GM12872 (cell line): ENCODE measurements at regions not wholly inside any gene's neighbourhood (a gene's known extent, or its start where the extent isn't known, plus 50 kb on each side); places are given as distances from the start of the nearest gene placed in this dataset.

ENCODE experiments used
- TF ChIP-seq, protein P1 (sequence below): IDR thresholded peaks from 3 replicates; pipeline ENCODE4 v1.5.1; 2011; ENCODE audit warnings: low read depth, mild to moderate bottlenecking, low read length, moderate library complexity; ENCODE audit not compliant: insufficient read depth

DNA sequence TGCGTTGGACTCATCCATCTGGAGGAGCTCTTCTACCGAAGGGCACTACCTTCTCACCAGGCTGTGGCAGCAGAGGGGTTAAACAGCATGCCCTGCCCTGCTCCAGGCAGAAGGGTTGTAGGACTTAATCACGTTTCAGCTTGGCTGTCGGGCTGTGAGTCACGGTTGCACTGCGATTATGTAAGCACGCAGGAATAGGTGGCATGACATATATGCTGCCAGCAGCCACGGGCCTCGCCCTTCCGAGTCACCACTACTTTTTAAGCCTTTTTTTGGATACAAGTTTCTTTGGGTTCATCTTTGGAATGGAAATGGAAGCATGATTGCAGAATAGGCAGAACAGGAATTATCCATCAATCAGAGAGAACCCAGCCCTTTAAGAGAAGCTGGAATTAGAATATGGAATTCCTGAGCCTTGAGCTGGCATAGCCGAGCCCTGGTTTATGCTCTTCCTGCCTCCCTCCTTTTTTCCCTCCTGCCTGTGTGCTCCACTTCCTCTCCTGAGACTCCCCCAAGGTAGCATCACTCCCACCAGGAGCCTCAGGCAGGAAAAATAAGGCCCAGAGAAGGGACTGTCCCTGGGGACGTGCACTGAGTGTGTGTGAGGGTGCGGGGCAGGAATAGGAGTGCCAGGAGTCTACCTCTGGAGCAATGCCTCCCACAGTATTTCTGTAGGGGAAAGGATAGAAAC, 86.8 kb downstream of the SEMA4F start:
- TF ChIP-seq, protein P1, sequence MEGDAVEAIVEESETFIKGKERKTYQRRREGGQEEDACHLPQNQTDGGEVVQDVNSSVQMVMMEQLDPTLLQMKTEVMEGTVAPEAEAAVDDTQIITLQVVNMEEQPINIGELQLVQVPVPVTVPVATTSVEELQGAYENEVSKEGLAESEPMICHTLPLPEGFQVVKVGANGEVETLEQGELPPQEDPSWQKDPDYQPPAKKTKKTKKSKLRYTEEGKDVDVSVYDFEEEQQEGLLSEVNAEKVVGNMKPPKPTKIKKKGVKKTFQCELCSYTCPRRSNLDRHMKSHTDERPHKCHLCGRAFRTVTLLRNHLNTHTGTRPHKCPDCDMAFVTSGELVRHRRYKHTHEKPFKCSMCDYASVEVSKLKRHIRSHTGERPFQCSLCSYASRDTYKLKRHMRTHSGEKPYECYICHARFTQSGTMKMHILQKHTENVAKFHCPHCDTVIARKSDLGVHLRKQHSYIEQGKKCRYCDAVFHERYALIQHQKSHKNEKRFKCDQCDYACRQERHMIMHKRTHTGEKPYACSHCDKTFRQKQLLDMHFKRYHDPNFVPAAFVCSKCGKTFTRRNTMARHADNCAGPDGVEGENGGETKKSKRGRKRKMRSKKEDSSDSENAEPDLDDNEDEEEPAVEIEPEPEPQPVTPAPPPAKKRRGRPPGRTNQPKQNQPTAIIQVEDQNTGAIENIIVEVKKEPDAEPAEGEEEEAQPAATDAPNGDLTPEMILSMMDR: no peak

DNA sequence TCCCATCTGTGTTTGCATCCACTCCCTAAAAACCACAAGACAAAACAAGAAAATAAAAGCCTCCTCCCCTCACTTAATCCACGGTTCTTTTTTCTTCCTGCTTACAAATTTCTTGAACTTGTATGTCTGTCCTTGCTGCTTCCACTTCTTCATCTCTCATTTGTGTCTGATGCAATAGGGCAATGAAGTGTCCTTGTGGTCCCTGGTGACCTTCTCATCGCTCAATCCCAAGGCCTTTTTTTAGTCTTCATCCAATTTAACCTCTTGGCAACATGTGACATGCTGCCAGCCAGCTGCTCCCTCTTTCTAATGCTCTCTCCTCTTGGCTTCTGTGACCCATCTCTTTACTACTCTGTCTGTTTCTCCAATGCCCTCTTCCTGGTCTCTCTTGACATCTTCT, 87.6 kb downstream of the SEMA4F start:
- TF ChIP-seq, protein P1: no peak

DNA sequence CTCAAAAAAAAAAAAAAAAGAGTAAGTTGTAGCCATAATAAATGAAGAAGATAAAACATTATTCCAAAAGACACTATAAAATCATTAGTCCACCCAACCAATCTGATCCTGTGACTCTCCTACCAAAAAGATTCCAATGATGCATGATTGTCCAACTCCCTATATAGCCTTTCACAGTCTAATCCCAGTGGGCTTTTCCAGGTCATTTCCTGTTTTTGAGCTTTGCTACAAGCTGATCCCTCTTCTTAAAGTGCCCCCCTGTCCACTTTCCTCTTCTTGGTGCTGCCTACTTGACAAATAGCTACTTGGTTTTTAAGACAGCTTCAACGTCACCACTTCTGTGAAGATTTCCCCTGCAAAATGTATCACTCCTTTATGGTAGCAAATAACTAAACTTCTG, 88.4 kb downstream of the SEMA4F start:
- TF ChIP-seq, protein P1: no peak

DNA sequence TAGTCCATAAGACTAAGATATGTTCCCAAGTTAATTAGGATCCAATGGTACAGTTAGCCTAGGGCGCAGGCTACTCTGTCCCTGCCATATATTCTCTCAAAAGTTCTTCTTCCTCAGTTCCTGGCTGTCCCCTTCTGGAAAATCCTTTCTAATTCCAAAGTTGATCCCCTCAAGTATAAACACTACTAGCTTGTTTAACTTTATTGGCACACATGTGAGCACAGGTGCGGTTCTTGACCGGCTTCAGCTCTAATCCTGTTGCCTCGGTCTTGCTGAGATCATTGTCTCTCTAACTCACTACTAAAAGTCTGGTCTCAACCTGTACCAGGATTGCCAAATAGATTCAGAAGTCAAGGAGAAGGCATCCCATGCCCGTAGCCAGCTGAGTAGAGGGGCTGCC, 89.0 kb downstream of the SEMA4F start:
- TF ChIP-seq, protein P1: no peak

DNA sequence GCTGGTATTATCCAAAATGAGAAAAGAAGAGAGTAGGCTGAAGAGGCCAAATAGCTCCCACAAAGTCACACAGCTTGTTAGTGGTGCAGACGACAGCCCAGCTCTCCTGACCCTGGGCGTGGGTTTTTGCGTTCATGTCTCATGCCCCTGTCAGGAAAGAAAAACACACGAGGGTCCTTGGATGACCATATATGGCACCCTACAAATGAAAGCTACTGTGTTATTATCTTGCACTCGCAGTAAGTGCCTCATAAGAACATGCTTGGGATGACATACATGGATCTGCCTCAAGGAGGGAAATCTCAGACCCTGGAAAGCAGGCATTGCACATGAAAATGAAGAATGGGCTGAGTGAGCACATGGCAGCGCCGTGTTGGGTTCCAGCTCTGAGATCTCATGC, 89.7 kb downstream of the SEMA4F start:
- TF ChIP-seq, protein P1: no peak

DNA sequence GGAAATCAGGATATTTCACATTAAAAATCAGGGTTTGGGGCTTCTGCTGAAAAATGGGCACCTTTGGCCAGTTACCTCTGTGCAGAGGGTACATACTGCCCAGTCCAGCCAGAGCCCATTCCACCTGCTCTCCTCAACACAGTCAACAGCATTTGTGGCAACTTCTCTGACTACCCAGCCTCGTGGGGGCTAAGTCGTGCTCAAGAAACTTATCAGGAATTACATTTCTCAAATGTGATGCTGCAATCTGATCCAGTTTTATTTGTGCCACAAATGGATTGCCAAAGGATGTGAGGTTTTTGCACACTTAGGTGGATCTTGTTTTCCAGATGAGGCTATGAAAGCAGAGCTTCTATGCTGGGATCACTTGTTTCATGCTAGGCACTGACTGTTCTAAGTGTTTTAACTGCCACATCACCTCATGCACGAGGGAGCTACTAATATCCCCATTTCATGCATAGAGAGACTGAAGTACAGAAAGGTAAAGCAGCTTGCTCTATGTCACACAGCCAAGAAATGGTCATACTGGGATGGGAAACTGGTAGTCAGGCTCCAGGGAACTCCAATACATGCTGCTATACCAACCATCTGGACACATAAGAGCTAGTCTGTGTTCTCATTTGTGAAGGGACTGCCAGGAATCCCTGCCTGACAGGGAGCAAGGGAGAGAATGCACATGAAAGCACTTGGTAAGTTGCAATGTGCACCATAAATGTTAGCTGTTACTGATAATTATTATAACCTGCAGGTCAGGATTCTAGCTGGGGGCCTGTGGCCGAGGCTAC, 89.0 kb upstream of the HK2 start:
- TF ChIP-seq, protein P1: no peak

DNA sequence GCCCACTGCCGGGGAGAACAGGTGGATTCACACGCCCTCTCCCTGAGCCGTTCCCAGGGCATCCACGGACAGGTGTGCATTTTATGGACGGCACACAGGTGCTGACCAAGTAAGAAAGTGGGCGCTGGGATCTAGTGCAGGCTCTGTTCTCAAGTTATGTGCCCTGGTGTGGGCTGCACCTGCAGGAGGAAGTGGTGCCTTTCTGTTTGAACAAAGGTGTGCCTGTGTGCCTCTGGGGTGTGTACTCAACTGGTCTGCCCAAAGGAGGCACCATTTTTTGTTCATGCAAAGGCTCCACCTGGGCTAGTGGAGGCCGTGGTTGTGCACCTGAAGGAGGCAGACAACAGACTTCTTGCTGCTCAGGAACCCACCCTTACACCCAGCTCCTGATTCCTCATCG, 88.2 kb upstream of the HK2 start:
- TF ChIP-seq, protein P1: no peak
